GM21515 (cell line): ENCODE measurements at regions not wholly inside any gene's neighbourhood (a gene's known extent, or its start where the extent isn't known, plus 50 kb on each side); places are given as distances from the start of the nearest gene placed in this dataset.

Experiments used
- ATAC-seq: cut with Tn5 transposase; IDR thresholded peaks from one replicate; pipeline ENCODE4 v1.9.1; 2021; ENCODE audit not compliant: unreplicated experiment

DNA sequence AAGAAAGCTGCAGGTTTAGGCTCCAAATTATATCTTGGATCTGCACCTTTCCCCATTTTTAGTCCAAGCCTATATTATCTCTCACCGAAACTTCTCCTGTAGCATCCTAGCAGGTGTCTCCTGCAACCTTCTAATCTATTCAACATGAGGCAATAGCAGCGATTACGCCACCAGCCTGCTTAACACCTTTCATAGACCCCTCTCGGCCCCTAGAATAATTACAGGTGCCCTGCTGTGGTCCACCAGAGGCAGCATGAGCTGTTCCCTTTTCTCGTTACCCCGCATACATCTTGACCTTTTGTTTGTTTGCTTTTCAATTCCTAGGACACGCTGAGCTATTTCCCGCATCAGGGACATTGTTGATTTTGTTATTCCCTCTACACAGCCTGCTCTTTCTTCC, 361.9 kb downstream of the CYRIA start:
- no peak for ATAC-seq

DNA sequence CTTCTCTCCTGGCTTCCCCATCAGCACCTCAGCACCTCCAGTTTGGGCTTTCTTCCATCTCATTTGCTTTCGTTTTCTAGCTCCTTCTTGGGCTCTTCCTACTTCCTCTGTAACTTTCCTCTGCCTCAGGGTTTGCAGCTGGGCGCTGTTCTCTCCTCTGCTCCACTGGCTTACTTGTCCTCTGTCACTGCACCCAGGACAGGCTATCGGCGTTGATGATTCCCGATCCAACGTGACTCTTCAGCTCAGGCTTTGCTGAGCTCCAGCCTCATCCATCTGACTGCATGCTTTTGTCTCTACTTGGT, 362.4 kb downstream of the CYRIA start:
- no peak for ATAC-seq

DNA sequence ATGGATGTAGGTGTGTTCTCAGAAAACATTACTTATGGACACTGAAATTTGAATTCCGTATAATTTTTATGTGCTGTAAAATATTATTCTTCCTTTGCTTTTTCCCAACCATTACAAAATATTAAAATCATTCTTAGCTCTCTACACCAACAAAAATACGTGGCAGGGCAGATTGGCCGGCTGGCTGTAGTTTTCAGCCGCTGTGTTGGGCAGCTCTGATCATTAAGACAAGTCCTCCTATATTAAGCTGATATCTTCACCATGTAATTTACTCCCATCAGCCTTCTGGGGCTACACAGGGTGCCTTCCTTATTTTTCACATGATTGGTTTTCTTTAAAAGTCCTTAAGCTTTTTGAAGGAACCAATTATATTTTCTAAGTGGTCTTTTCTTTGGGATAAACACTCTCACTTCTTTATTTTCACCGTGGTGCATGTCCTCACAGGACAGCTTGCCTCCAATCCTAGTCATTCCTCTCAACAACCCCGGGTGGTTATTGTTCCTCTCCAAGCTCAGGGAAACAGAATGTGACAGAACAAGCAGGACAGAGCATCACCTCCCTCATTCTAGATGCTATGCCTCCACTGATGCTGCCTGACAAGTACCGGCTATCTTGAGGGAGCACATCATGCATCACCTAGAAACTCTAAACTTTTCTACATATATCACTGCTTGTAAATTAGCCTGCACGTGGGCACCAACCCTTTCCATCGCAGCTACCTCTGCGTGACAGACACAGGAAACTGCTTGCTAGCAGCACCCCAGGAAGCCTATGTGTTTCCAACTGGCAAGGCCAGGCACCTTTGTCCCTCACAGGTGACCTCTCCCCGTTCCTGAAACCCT, 362.3 kb downstream of the MYCN start:
- no peak for ATAC-seq

DNA sequence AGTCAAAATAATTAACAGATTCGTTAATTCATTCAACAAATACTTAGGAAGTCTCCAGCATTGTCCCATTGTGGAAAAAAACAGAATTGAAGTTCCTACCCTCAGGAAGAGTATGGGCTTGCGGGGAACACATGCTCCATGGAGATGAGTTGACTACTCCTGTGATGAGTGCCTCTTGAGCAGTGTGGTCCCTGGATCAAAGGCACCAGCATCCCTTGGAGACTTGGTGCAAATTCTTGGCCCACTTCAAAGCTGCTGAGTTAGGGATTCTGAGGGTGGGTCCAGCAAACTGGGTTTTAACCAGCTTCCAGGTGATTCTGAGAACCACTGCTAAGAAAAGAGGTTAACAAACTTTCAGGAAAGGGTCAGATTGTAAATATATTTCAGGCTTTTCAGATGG, 361.6 kb downstream of the MYCN start:
- ATAC-seq, result no peak

DNA sequence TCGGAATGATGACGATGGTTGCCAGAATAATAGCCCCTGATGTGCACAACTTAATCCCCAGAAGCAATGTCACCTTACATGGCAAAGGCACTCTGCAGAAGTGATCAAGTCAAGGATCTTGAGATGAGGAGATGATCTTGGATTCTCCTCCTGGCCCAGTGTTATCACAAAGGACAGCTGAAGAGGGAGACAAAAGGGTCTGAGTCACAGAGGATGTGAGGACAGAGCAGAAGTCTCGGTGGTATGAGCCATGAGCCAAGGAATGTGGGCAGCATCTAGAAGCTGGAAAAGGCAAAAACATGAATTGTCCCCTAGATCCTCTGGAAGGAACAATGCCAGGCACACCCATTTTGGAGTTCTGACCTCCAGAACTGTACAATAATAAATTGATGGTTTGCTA, 358.5 kb downstream of the MYCN start:
- no peak for ATAC-seq

DNA sequence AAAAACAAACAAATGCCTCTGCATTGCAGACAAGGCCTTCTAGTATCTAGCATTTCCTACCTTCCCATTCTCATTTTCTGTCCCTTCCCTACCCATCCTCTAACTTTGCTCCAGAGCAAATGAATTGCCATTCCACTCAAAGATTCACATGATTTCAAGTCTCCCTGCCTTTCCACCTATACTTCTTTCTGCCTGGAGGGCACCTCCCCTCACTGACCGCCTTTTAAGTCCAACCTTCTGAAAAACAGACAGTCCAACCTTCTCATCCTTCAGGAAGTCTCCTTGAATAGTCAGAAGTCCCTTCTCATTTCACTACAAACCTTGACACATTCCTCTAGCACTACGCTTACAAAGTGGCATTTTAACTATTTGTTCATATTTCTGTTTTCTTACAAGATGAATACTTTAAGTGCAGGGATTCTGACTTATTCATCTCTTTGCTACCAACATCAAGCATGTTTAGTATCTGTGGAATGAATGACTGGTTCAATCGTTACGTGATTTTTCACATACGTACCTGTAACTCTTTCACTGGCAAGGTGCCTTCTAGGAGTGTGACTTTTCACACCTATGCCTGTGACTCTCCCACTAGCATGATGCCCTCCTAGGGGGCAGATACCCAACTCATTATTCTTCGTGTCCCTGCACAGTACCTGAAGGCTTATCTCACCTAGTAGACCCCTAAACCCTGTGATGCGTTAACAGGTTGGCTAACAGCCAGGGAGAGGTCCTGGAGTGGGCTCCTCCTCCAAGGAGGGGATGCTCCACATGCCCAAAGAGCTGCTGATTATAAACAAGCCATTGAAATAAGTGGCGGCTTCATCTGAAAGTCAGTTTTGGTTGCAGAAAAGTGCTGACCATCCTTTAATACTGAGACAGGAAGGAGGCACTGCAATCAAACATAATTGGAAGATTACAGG, 356.2 kb downstream of the MYCN start:
- ATAC-seq, result no peak

DNA sequence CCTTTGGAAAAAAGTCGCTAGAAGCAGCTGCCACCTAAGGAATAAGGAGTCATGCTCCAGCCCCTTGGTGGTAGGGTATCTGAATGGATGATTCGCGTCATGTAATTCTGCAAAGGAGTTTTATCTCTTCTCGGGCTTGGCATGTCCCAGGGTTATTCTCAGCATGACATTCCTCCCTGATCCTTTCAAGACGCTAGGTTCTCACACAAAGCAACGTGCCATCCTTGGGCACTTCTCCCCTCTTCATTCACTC, 355.6 kb downstream of the MYCN start:
- ATAC-seq, result no peak

DNA sequence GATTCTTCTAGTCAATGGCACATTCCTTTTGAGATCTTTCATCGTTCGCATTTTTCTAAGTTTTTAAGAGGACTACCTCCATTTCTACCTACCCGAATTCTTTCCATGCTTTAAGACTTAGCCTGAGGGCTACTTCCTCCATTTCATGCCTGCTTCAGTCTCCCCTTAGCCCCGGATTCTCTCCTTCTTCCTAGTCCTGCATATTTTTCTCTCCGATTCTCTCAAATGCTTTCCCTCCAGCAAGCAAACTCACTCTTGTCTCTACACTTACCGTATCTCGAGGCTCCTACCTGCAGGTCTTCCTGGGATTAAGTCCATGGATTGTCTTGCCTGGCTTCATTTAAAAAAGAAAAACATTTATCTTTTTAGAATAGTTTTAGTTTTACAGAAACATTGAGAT, 354.4 kb downstream of the MYCN start:
- ATAC-seq, result no peak

DNA sequence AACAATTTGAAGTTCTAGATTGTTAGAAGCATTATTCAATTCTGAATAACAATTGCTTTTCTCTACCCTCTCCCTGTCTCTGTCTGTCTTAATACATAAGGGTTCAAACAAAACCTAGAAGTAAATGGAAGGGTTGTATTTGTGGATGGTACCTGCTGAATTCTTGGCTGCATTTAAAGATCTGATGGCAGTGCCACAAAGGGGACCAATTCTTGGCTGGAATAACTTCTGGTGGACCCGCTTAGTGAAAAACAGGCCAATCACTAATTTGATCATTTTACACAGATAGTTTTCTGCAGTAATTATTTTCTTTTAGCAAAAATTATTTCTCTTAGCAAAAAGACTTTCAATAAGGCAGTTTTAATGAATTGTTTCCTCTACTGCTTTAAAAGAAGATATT, 353.5 kb downstream of the MYCN start:
- ATAC-seq, result no peak

DNA sequence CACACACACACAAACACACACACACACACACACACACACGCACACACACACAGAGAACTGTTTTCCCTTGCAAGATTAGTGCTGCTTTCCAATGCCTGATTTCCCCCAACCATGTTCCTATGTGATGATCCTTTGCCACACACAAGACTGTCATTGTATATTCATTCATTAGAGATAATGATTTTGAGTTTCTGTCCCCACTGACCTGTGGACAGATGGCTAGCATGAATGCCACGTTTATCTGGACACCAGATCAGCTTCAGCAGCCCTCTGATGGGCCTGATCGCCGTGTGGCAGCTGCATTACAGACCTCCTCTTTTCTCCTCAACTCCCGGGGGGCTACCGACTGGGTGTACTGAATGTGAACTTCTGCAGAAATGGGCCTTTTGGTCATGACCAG, 353.0 kb downstream of the MYCN start:
- no peak for ATAC-seq

DNA sequence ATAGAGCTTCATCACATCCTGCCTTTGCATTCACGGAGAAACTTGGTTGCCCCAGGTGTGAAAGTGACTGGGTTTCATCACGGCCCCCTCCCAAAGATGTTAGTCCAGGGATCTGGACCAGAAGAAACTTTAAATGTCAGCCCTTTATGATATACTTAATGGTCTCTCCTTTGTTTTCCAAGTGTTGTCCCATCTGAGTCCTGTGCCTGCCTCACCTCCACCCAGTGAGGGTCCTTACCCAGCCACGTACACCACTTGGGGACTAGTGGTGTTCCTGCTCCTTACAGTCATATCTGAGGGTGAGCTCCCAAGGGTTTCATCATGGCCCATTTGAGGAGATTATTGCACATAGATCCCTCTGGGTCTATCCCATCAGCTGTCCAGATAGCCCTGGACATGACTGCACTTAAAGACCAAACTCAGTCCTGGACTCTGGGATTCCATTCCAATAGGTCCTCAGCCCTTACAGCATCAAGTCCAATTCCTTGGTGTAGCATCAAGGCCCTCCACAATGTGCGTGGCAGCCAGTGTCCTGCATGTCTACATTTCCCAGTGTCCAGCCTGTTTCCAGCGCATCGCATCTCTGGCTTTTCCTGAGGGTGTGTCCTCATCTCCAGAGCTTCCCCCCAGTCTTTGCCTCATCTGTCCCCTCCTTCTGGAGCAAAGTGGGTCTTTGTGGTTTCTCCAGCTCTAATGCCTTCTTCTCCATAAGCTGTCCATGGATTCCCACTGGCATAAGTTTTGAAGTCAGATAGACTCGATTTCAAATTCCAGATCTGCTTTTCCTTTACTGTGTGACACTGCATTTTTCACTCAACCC, 351.6 kb downstream of the MYCN start:
- ATAC-seq, result no peak

DNA sequence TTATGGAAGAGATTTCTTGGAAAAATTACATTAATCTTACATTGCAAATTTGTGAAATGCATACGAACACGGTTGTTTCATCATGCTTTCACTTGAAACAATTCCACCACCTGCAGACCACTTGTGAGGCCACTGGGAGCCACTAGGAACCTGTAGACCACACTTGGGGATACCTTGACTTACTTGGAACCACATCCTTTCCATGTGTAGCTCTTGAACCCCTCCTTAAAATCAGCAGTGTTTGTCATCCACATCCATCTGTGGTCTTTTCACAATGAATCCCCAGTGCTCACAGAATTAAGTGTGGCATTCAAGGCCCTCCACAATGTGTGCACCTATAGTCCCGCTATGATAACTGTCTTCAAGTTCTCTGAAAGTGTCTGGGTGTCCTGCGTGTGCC, 350.9 kb downstream of the MYCN start:
- no peak for ATAC-seq

DNA sequence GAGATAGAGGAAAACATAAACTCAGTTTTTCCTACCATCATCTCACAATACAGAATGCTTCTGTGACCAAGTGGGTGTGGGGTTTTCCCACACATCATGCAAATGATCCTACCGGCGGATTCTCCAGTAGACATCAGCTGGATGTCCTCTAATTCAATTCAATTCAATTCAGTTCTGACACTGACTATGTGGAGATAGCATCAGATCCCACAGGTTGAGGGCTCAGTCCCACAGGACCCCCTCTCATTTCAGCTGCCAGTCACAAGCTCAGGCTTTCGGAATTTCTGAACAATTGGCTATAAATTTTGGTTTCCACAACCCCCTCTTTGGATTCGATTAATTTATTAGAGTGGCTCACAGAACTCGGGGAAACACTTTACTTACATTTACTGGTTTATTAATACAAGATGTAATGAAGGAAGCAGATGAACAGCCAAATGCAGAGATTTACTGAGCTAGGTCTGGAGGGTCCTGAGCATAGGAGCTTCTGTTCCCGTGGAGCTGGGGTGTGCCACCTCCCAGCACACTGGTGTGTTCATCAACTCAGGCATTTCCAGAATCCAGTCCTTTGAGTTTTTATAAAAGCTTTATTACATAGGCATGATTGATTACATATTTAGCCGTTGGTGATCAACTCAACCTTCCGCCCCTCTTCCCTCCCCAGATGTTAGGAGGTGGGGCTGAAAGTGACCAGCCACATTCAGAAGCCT, 350.1 kb downstream of the MYCN start:
- no peak for ATAC-seq

DNA sequence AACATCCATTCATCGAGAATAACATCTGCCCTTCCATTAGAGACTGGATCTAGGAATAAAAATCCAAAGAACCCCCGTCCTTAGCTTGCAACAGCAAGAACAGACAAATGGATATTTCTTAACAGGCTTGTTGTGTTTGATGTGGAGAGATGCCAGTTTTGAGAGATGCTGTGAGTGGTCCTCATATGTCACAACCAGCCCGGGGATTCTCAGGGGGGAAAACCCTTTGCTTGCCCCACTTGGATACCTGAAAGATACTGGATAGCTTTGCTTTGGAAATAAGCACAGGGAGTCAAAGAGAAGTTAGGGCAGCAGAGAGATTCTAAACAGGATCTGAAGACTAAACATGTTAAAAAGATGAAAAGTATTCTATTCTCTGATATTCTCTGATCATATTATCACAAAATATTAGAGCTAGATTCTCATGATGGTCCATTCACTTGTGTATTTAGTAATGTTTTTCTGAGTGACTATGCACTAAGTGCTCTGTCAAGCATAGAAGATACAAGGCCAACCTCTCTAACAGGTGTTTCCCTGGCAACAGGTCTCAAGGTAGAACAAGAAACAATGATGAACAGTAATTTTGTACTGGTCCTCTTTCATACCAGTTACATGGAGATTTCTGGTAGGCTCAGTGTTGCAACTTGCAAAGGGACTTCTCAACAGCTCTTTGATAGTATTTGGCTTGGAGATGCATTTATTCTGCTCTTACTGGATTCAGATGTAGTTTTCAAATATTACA, 348.2 kb downstream of the MYCN start:
- ATAC-seq, result no peak

DNA sequence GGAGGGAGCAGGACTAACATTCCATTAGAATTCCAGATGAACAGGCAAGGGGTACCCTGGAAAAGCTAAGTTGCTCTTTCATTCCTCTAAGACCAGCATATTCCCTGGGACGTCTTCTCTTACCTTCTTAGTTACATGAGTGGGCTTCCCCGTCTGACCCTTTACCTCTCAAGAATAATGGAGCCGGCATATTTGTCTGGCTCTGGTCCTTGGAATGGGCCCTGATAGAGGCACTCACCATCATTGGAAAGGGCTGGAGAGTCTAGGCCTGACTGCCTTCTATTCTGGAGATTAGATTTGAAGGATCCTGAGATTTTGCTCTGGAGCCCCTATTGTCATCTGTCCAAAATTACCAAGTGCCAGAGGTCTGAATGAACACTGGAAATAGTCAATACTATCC, 347.5 kb downstream of the MYCN start:
- ATAC-seq, result no peak

DNA sequence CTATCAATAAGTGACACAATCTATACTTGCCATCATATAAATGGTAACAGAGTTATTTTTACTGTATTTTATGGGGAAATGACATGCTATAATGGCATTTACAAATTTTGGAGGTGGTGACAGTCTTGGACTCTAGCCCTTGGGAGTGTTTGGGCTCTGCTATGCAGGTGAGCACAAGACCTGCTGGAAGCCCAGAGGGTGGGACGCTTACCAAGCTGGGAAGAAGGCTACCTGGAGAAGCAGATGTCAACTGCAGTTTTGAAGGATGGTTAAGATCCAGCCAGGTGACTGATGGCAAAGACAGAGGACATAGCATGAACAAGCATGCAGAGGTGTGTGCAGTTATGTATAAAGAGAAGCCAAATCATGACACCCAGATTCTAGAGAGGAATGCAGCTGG, 346.9 kb downstream of the MYCN start:
- no peak for ATAC-seq

DNA sequence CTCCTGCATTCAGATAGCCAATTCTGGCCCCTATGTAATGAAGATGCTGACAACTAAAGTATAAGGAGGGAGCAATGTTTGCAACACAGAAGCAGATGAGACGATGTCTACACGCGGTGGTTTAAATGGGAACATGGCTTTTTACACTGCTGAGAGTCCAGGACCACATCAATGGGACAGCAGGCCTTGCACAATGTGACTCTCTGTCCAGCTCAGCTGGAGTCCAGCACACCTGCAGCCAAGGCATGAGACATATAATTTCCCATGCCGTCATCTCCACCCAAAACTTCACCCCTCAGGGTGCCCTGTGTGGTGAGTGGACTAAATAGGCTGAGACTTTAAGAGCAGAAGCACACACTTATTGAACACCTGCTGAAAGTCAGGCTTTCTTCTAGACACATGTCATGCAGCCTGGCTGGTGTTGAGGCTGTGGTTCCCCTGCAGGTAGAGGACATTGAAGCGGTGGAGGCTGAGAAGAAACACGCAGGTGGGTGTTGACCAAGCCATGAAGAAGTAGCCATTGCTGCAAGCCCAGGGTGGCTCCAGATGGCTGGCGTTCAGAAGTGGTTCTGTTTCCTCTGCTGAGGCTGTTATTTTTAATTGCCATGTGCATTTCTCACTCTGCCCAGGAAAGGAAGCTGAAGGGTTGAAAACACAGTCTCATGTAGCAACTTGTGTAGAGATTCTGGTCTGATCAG, 345.6 kb downstream of the MYCN start:
- no peak for ATAC-seq

DNA sequence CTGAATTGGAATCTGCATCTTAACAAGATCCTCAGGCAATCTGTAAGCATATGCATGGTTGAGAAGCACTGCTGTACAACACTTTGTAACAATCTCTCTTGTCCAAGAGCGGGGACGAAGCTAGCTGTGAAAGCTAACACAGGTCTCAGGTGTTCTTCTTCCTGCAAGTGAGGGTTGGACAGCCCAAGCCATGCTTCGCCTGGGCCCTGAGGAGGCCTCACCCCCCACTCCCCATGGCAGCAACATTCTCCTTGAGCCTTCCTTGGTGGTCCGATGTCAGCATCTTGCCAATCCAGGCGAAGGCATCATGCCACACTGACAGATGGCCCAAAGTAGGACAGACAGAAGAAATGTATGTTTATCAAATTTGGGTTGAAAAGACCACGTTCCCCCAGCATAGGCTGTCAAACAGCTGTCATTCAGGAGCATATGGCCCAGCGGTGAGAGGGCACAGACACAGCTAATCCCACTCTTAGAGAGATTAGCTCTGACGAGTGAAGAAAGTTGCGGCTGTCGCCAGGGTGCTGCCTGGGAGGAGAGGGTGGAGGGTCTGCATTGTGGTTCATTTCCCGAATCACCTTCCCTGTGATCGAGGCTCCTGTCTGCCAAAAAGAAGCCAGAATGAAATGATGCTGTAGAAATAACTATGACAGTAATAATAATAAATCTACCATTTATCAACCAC, 344.7 kb downstream of the MYCN start:
- ATAC-seq, result no peak

DNA sequence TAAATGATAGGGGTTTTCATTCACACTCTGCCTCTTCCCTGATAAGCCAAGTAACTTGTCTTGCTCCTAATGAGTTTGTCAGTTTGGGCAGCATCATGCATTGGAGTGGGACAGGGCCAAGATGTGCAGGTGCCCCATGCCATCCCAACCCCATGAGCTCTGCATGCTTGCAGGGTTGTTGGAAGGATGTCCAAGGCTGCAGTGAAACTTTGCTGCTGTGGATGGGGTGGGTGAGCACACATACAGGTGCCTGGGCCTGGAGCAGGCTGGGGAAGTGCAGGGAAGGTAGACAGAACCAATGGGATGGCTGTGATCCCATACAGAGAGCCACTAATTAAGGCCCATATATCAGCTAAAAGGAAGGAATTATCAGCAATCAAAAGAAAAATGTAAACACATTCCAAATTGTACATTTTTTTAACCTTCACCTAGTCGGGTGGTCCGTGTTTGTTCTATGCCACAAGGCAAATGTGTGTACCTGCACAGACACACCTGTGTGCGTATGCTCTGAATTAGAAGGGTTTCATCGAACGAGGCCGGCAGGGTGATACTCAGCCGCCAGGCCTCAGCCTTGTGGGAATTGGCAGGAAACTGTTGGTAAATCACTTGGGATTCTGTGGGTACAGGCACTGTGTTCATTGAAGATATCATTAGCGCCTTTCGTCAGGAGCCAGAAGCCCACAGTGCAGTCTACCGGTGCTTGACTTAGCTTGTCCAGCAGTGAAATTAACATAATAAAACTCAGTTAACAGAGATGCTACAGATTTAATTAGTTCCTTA, 342.9 kb downstream of the MYCN start:
- no peak for ATAC-seq
